ENCODE measurements at regions not wholly inside any gene's neighbourhood (a gene's known extent, or its start where the extent isn't known, plus 50 kb on each side); places are given as distances from the start of the nearest gene placed in this dataset.
"Not testable (repeated sequence)": the region's sequence is repeated elsewhere in the genome, so short reads cannot be mapped to it uniquely, and the experiment has no call there.

DNA sequence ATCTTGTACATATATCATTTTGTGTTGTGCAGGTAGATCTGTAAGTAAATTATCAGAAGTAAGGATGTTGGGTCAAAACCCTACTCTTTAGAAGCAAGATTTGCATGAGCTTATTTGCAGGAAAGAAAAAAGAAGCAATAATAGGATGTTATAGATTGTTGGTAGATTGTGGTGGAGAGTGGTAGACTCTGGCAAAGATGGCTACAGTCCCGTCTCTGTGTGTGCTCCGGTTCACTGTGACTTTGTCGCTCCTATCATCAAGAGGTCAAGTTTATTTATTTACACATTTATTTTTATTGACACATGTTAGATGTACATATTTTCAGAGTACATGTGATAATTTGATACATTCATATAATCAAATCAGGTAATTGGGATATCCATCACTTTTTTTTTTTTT lies 81.0 kb upstream of the NDUFV2 start:
- DNase-seq (ENCODE audit: low read depth in 4 of 6, low spot score in 6 of 6): no peak
- Histone ChIP-seq H3K27ac (ENCODE audit: low read depth, low read length) (no peak overlapping the region), H3K4me1 (ENCODE audit: control insufficient read depth, insufficient read depth, low read length) (peaks cover 10% of the 10 kb centered on the region), H3K36me3 (ENCODE audit: control insufficient read depth, insufficient read depth, low read length) (no peaks in the 10 kb centered on the region), H3K9me3 (ENCODE audit: control insufficient read depth, insufficient read depth, low read length) (no peaks in the 10 kb centered on the region), H3K4me3 (ENCODE audit: low read depth, low read length) (no peak overlapping the region), H3K27me3 (ENCODE audit: control insufficient read depth, insufficient read depth, low read length) (no peaks in the 10 kb centered on the region)
- no CpG with 5 or more reads among the region's 3 CpGs for WGBS (ENCODE audit: insufficient coverage)

DNA sequence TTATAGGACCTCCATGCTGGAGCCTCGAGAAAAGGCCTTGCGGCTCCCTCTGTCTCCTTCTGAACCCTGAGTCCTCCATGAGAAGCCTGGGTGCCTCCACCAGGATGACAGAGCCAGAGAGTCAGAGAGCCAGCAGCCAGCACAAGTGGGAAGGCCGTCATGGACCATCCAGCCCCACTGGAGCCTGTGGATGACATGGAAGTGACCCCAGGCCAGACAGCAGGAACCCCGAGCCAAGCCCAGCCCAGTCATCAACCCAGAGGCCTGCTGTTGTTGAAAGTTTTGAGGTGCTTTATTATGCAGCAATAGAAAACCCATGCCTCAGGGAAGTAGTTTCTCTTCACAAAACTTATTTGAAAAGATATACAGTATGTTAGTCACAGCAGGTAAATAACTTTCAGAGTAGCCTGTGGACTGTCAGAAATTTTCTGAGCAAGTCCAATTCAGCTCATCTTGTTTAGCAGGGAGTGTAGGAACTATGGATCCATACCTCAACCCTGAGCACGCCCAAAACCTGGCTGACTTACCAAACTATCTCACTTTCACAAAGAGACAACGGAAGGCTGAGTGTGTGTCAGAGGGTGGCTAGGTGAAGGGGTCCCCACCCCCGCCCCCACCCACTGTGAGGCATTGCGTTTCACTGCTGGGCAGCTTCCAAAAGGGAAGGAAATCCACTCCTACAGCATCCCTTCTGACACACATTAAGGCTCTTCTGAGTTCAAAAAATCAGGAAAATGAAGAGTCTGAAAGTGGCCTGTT lies 79.9 kb upstream of the NDUFV2 start:
- H3K27ac ChIP-seq (ENCODE audit: low read depth, low read length): no peak overlapping the region
- no peaks in the 10 kb centered on the region for H3K4me1 ChIP-seq (ENCODE audit: control insufficient read depth, insufficient read depth, low read length)
- no peak for DNase-seq (ENCODE audit: low read depth in 4 of 6, low spot score in 6 of 6)
- H3K27me3 ChIP-seq (ENCODE audit: control insufficient read depth, insufficient read depth, low read length): no peaks in the 10 kb centered on the region
- no peaks in the 10 kb centered on the region for H3K9me3 ChIP-seq (ENCODE audit: control insufficient read depth, insufficient read depth, low read length)
- H3K36me3 ChIP-seq (ENCODE audit: control insufficient read depth, insufficient read depth, low read length): no peaks in the 10 kb centered on the region
- WGBS (ENCODE audit: insufficient coverage): 73% methylated on average over 3 of the region's 8 CpGs
- H3K4me3 ChIP-seq (ENCODE audit: low read depth, low read length): no peak overlapping the region

DNA sequence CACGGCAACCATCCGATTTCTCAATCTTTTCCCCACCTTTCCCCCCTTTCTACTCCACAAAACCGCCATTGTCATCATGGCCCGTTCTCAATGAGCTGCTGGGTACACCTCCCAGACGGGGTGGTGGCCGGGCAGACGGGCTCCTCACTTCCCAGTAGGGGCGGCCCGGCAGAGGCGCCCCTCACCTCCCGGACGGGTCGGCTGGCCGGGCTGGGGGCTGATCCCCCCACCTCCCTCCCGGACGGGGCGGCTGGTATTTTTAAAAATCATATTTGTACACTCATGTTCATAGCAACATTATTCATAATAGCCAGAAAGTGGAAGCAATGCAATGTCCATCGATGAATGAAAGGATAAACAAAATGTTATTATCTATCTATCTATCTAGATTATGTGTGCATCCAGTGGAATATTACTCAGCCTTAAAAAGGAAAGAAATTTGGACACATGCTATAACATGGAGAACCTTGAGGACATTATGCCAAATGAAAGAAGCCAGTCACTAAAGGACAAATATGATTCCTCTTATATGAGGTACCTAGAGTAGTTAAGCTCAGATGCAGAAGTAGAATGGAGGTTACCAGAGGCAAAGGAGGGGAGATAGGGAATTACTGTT lies 78.4 kb upstream of the NDUFV2 start:
- WGBS (ENCODE audit: insufficient coverage): 93% methylated on average over 3 of the region's 18 CpGs
- H3K9me3 ChIP-seq (ENCODE audit: control insufficient read depth, insufficient read depth, low read length); H3K36me3 ChIP-seq (ENCODE audit: control insufficient read depth, insufficient read depth, low read length); H3K27ac ChIP-seq (ENCODE audit: low read depth, low read length); H3K27me3 ChIP-seq (ENCODE audit: control insufficient read depth, insufficient read depth, low read length); DNase-seq (ENCODE audit: low read depth in 4 of 6, low spot score in 6 of 6); H3K4me1 ChIP-seq (ENCODE audit: control insufficient read depth, insufficient read depth, low read length); H3K4me3 ChIP-seq (ENCODE audit: low read depth, low read length): not testable (repeated sequence)

- H3K36me3 ChIP-seq (ENCODE audit: control insufficient read depth, insufficient read depth, low read length): no peaks in the 10 kb centered on the region
- no peak overlapping the region for H3K27ac ChIP-seq (ENCODE audit: low read depth, low read length)
- H3K4me3 ChIP-seq (ENCODE audit: low read depth, low read length): no peak overlapping the region
- WGBS (ENCODE audit: insufficient coverage): no CpG with 5 or more reads among the region's 4 CpGs
- H3K4me1 ChIP-seq (ENCODE audit: control insufficient read depth, insufficient read depth, low read length): no peaks in the 10 kb centered on the region
- DNase-seq (ENCODE audit: low read depth in 4 of 6, low spot score in 6 of 6): peak in 1 of 6 donors; percentile 78
- no peaks in the 10 kb centered on the region for H3K27me3 ChIP-seq (ENCODE audit: control insufficient read depth, insufficient read depth, low read length)
- H3K9me3 ChIP-seq (ENCODE audit: control insufficient read depth, insufficient read depth, low read length): no peaks in the 10 kb centered on the region
These were observed 77.2 kb upstream of the NDUFV2 start for GRCh38 chr18:9025091-9025838.

DNA sequence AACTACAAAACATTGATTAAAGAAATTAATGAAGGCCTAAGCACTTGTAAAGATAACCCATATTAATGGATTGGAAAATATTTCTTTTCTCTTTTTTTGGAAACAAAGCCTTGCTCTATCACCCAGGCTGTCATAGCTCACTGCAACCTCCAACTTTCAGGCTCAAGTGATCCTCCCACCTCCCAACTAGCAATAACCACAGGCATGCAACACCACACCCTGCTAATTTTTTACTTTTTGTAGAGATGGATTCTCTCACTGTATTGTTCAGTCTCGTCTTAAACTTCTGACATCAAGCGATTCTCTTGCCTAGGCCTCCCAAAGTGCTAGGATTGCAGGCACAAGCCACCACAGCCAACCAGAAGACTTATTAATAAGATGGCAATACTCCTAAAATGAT lies 73.4 kb upstream of the NDUFV2 start:
- Histone ChIP-seq H3K27ac (ENCODE audit: low read depth, low read length) (no peak overlapping the region), H3K4me1 (ENCODE audit: control insufficient read depth, insufficient read depth, low read length) (no peaks in the 10 kb centered on the region), H3K36me3 (ENCODE audit: control insufficient read depth, insufficient read depth, low read length) (no peaks in the 10 kb centered on the region), H3K4me3 (ENCODE audit: low read depth, low read length) (no peak overlapping the region), H3K9me3 (ENCODE audit: control insufficient read depth, insufficient read depth, low read length) (no peaks in the 10 kb centered on the region), H3K27me3 (ENCODE audit: control insufficient read depth, insufficient read depth, low read length) (no peaks in the 10 kb centered on the region)
- WGBS (ENCODE audit: insufficient coverage): 100% methylated on average over 1 of the region's 2 CpGs
- DNase-seq (ENCODE audit: low read depth in 4 of 6, low spot score in 6 of 6): no peak

- Histone ChIP-seq H3K27me3 (ENCODE audit: control insufficient read depth, insufficient read depth, low read length) (no peaks in the 10 kb centered on the region), H3K9me3 (ENCODE audit: control insufficient read depth, insufficient read depth, low read length) (no peaks in the 10 kb centered on the region), H3K27ac (ENCODE audit: low read depth, low read length) (no peak overlapping the region), H3K4me1 (ENCODE audit: control insufficient read depth, insufficient read depth, low read length) (no peaks in the 10 kb centered on the region), H3K36me3 (ENCODE audit: control insufficient read depth, insufficient read depth, low read length) (no peaks in the 10 kb centered on the region), H3K4me3 (ENCODE audit: low read depth, low read length) (no peak overlapping the region)
- WGBS (ENCODE audit: insufficient coverage): 88% methylated on average over 7 of the region's 7 CpGs
- no peak for DNase-seq (ENCODE audit: low read depth in 4 of 6, low spot score in 6 of 6)
These were observed 70.0 kb upstream of the NDUFV2 start for GRCh38 chr18:9032519-9032918.

DNA sequence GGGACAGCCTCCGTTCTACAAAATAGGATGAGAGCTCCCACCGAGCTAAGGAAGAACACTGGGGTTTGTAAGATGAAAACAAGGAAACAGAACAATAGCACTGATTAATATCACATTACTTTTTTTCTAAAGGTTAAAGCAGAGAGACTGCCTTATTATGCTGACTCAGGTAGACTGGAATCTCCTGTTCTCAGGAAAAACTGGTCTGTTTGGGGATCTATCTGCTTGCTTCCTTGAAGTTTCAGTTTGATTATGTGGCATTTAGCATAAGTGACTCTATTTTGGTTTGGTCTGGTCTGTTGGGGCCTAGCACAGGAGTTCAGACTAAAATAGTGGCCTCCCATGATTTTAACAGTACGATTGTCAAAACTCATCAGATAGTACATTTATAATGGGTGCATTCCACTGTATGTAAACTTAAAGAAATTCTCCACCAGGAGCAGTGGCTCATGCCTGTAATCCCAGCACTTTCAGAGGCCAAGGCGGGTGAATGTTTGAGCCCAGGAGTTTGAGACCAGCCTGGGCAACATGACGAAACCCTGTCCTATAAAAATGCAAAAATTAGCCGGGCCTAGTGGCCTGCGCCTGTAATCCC lies 64.1 kb upstream of the NDUFV2 start:
- H3K27ac ChIP-seq (ENCODE audit: low read depth, low read length): no peak overlapping the region
- no peaks in the 10 kb centered on the region for H3K27me3 ChIP-seq (ENCODE audit: control insufficient read depth, insufficient read depth, low read length)
- WGBS (ENCODE audit: insufficient coverage): no CpG with 5 or more reads among the region's 7 CpGs
- H3K9me3 ChIP-seq (ENCODE audit: control insufficient read depth, insufficient read depth, low read length): no peaks in the 10 kb centered on the region
- H3K4me1 ChIP-seq (ENCODE audit: control insufficient read depth, insufficient read depth, low read length): no peaks in the 10 kb centered on the region
- no peaks in the 10 kb centered on the region for H3K36me3 ChIP-seq (ENCODE audit: control insufficient read depth, insufficient read depth, low read length)
- no peak overlapping the region for H3K4me3 ChIP-seq (ENCODE audit: low read depth, low read length)
- no peak for DNase-seq (ENCODE audit: low read depth in 4 of 6, low spot score in 6 of 6)

GRCh38 chr18:9039441-9040071 lies 62.9 kb upstream of the NDUFV2 start:
- Histone ChIP-seq H3K4me1 (ENCODE audit: control insufficient read depth, insufficient read depth, low read length) (no peaks in the 10 kb centered on the region), H3K27me3 (ENCODE audit: control insufficient read depth, insufficient read depth, low read length) (no peaks in the 10 kb centered on the region), H3K36me3 (ENCODE audit: control insufficient read depth, insufficient read depth, low read length) (no peaks in the 10 kb centered on the region), H3K4me3 (ENCODE audit: low read depth, low read length) (no peak overlapping the region), H3K9me3 (ENCODE audit: control insufficient read depth, insufficient read depth, low read length) (no peaks in the 10 kb centered on the region), H3K27ac (ENCODE audit: low read depth, low read length) (no peak overlapping the region)
- WGBS (ENCODE audit: insufficient coverage): no CpG with 5 or more reads among the region's 3 CpGs
- peak in 1 of 6 donors; percentile 69 for DNase-seq (ENCODE audit: low read depth in 4 of 6, low spot score in 6 of 6)

DNA sequence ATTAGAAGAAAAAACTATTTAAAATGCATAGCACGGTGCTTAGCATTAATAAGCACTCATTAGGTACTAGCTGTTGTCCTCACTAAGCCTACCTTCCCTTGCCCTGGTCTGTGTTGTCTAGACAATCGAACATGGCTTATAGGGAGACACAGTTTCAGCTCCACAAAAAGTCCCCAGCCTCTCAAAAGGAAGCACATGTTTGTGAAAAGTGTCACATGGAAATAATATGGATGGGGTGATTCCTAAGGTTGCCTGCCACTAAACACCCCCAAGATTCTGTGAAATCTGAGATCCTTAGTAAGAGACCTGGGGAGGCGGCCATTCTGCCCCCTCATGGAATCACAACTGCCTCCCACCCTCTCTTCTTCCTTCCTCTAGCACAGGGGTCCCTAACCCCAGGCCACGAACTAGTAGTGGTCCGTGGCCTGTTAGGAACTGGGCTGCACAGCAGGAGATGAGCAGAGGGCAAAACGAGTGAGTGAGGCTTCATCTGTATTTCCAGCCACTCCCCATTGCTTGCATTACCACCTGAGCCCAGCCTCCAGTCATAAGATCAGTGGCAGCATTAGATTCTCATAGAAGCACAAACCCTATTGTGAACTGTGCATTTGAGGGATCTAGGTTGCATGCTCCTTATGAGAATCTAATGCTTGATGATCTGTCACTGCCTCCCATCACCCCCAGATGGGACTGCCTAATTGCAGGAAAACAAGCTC lies 59.6 kb upstream of the NDUFV2 start:
- H3K4me1 ChIP-seq (ENCODE audit: control insufficient read depth, insufficient read depth, low read length): no peaks in the 10 kb centered on the region
- no peak for DNase-seq (ENCODE audit: low read depth in 4 of 6, low spot score in 6 of 6)
- H3K27me3 ChIP-seq (ENCODE audit: control insufficient read depth, insufficient read depth, low read length): no peaks in the 10 kb centered on the region
- no peaks in the 10 kb centered on the region for H3K9me3 ChIP-seq (ENCODE audit: control insufficient read depth, insufficient read depth, low read length)
- 87% methylated on average over 4 of the region's 6 CpGs for WGBS (ENCODE audit: insufficient coverage)
- H3K36me3 ChIP-seq (ENCODE audit: control insufficient read depth, insufficient read depth, low read length): no peaks in the 10 kb centered on the region
- H3K4me3 ChIP-seq (ENCODE audit: low read depth, low read length): no peak overlapping the region
- H3K27ac ChIP-seq (ENCODE audit: low read depth, low read length): no peak overlapping the region

All from spinal cord (tissue), 9 donors.